HT1080 (cell line): ENCODE measurements at regions not wholly inside any gene's neighbourhood (a gene's known extent, or its start where the extent isn't known, plus 50 kb on each side); places are given as distances from the start of the nearest gene placed in this dataset.

Source experiments
- DNase-seq: peaks from one replicate; pipeline ENCODE4 v3.0.0-alpha.2; 2015; ENCODE audit warnings: low read depth

- peak; percentile 13 for DNase-seq
Observed at GRCh38 chr20:48467622-48468021, 360.2 kb downstream of the PREX1 start.

- DNase-seq = no peak
Observed at GRCh38 chr20:48465271-48465670, 362.5 kb downstream of the PREX1 start.

DNA sequence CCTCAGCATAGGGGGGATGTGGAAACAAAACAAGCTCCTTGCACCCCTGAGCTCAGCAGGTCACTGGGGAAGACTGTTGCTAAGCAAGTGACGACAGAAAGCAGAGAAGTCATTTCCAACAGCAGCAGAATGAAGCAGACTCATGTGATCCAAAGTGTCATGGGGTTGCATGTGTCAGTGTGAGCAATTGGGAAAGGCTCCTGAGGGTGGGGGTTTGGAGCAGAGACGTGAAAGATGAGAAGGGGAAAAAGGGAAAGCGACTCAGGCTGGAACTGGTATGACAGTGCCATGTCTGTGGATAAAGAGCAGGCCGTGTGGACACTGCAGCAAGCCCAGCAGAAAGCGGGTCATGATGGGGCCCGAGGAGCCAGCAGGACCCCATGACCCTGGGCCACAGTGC is 363.9 kb downstream of the PREX1 start:
- peak; percentile 52 for DNase-seq

- no peak for DNase-seq
Observed at GRCh38 chr20:48463096-48463720, 364.6 kb downstream of the PREX1 start.

GRCh38 chr20:48461735-48462119 is 366.1 kb downstream of the PREX1 start:
- DNase-seq = no peak

- no peak for DNase-seq
Observed at GRCh38 chr20:48461091-48461734, 366.6 kb downstream of the PREX1 start.

- no peak for DNase-seq
Observed at GRCh38 chr20:48460681-48461080, 367.1 kb downstream of the PREX1 start.

GRCh38 chr20:48459722-48460395 is 367.9 kb downstream of the PREX1 start:
- DNase-seq = no peak

- DNase-seq = no peak
Observed at GRCh38 chr20:48458601-48459385, 369.0 kb downstream of the PREX1 start.

DNA sequence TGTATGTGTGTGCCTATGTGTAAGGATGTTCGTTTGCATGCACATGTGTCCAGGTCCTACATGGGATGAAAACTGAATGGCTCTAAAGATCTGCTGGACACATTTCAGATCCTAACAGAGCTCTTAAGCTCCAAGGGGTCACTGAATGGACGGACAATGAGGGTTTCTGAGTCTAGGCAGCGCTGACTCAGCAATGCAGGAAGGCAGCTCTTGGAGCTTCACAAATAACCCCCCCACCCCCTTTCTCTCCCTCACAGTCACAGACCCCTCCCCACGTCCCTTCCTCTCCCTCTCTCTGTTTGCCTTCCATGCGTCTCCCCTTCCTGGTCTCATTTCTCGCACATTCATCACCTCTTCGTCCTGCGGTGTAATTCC is 369.8 kb downstream of the PREX1 start:
- DNase-seq = no peak

DNA sequence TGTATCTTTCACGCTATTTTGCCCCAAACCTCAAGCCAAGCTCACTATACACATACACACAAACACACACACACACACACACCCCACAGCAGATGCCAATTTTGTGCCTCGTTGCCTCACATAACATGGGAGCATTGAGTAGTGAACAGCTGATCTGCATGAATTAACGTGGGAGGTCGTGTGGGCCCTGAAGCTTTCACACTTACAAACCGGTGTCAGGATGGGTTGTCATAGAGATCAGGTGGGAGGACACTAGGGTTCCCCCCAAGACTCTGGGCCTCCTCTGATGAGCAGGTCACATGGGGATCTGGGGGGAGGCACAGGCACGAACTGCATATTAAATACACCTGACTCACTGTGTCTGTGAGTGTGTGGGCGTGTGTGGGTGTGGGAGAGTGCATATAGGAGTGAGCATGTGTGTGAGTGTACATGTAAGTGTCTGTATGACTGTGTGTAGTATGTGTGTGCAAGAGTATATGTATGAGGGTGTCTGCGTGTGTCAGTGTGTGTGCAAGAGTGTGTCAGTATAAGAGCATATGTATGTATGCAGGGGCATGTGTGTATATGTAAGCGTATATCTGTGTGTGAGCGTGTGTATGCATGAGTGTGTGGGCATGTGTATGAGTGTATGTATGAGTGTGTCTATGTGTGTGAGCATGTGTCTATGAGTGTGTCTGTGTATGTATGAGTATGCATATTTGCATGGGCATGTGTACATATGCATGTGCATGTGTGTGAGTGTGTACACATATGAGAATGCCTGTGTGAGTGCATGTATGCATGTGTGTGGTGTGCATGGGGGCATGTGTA is 370.4 kb downstream of the PREX1 start:
- DNase-seq = no peak

DNA sequence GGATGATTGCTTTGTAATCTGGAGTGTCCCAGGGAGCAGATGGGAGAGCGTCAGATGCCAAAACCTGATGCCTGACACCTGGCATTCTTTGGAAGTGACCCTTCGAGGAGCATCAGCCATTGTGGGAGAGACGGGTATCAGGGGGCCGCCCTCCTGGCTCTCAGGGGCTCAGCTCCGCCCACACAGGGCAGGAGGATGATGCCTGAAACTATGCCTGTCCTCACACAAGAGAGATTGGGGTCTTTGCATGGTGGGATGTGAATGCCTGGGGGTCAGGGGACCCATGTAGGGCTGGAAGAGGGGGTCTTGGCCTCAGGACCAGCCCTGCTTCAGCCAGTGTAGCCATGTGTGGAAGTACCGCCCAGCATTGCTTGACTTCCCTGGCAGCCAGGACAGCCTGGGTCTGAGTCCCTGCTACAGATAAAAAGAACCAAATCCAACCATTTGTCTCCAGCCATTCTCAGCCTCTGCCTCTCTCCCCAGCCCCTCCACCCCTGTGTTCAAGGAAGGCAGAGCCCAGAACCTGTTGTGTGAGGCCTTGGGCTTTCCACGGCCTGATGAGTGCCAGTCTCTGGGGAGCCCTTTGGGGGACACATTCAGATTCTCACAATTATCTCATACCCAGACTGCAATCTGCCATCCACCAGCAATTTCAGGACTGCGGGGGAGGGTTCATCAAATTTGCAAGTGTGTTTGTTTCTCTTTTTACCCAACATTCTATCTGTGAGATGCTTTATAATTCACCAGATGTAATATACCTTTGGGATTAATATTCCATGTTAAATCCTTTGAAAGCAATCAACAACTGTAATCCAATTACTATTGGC is 371.2 kb downstream of the PREX1 start:
- no peak for DNase-seq

GRCh38 chr20:48455651-48456365 is 372.0 kb downstream of the PREX1 start:
- DNase-seq = no peak

DNA sequence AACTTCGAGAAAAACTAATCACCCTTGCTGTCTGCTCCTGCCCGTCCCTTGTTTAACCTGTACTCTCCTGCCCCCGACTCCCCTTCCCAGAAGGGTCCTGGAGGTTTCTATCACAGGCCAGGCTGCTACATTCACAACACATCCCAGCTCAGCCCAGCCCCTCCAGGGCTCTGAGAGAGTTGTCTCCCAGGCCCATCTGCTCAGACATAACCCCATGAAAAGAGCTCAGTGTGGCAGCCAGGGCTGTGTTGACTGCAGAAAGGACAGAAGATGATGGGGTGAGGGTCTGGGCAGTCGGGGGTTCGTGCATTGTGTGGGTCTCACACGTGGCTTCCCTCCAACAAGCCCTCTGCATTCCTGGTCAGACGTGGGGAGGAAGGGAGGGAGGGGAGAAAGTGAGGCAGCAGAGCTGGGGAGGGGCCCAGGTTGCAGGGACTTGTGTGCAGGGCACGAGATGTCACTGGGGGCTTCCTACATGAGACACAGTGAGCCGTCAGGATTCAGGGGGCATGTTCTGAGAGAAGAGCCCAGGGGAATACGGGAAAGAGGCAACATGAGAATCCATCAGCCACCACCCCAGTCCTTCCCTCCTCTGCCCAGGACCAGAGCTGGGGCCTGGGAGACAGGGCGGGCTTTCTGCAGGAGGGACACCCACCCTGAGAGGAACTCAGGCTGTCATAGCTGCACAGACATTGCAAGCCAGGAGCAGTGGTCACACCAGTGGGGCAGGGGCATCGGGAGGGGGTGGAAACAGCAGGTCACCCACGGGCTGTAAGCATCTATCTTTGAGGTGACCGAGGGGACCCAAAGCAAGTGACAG is 372.9 kb downstream of the PREX1 start:
- DNase-seq = no peak

DNA sequence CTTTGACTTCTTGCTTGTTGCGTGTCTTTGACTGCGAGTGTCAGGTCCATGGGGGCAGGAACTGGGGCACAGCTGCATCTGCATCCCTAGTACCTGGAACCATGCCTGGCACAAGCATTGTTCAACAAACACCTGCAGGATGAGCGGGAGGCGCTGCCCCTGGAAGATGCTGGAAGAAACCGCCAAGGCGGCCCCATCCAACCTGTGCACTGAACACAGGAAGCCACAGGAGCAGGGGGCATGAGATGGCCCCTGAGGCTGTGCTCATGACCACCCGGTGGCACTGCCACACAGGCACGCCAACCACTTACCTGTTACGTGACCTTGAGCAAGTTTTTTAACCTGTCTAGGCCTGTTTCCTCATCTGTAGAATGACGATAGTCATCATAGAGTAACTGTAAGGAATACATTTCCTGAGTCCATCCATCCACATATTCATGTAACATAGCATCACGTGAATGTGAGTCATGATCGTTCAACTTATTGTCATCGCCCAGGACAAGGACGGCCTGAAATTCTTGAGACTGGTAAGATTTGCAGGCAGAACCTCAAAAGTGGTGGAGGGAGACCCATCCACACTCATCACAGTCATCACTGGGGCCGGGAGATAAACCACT is 374.2 kb downstream of the PREX1 start:
- peak; percentile 21 for DNase-seq

GRCh38 chr20:48451401-48451800 is 376.4 kb downstream of the PREX1 start:
- DNase-seq = no peak

DNA sequence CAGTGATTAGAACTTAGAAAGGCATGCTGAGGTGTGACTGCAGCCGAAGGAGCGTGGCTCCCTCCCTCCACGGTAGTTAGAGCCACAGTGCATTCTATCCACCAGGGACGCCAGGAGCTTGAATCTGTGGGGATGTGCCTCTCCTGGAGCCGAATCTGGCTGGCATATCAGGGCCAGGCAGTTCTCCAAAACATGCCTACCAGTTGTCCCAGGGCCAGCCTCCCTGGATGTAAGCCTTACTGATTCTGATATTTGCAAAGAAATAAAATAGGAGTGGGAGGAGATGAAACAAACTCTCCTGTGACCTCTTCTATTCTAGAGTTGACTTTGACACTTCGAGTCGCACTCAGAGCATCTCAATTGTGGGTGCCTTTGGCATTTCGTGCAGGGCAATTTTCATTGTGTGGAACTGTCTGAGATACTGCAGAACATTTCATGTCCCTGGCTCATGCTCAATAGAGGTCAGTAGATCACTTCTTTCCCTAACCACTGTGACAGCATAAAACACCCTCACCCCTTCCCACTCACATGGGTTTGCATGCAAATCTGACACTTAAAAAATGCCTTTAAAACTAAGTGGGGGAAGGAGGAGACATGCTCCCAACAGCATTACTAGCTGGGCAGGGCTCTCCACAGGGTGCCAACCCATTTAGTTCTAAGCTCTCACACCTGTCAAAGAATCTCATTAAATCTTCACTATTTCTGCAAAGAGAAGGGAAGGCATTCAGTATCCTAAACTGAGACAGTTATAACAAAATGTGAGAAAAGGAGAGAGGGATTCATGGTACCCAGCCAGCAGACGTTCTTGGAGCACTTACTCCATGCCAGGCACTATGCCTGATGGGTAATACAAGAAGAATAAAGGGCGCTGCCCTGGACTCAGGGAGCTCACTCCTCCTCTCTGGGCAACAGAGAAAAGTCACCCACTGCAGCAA is 378.9 kb downstream of the PREX1 start:
- no peak for DNase-seq
